ENCODE measurements at regions not wholly inside any gene's neighbourhood (a gene's known extent, or its start where the extent isn't known, plus 50 kb on each side); places are given as distances from the start of the nearest gene placed in this dataset.

- intact Hi-C loops (cut with micrococcal nuclease) = no loop called here
- no peak for TF ChIP-seq CTCF (IDR thresholded peaks at IDR 0.05; ENCODE audit: unreplicated experiment)
- no peaks in the 10 kb centered on the region for H3K4me1 Mint-ChIP-seq (ENCODE audit: insufficient read depth, unreplicated experiment)
- H3K27me3 Mint-ChIP-seq (ENCODE audit: insufficient read depth, unreplicated experiment) = no peaks in the 10 kb centered on the region
- no peak overlapping the region for H3K4me3 Mint-ChIP-seq (ENCODE audit: unreplicated experiment)
- no TSS peak for BruUV-seq (replicated peaks)
- H3K9me3 Mint-ChIP-seq (ENCODE audit: unreplicated experiment) = no peaks in the 10 kb centered on the region
- H3K36me3 Mint-ChIP-seq (ENCODE audit: insufficient read depth, unreplicated experiment) = no peaks in the 10 kb centered on the region
- no peak overlapping the region for H3K27ac Mint-ChIP-seq (ENCODE audit: low read depth, unreplicated experiment)
- no peak for DNase-seq (ENCODE audit: unreplicated experiment)
- POLR2A ChIA-PET = no interaction called here
- CTCF ChIA-PET = no interaction called here
Measured at GRCh38 chr6:23510778-23511510, 615.1 kb upstream of the NRSN1 start.

- no peak for DNase-seq (ENCODE audit: unreplicated experiment)
- H3K27ac Mint-ChIP-seq (ENCODE audit: low read depth, unreplicated experiment) = no peak overlapping the region
- no peaks in the 10 kb centered on the region for H3K36me3 Mint-ChIP-seq (ENCODE audit: insufficient read depth, unreplicated experiment)
- no peaks in the 10 kb centered on the region for H3K4me1 Mint-ChIP-seq (ENCODE audit: insufficient read depth, unreplicated experiment)
- POLR2A ChIA-PET = no interaction called here
- H3K4me3 Mint-ChIP-seq (ENCODE audit: unreplicated experiment) = no peak overlapping the region
- no peak for TF ChIP-seq CTCF (IDR thresholded peaks at IDR 0.05; ENCODE audit: unreplicated experiment)
- intact Hi-C loops (cut with micrococcal nuclease) = no loop called here
- no peaks in the 10 kb centered on the region for H3K27me3 Mint-ChIP-seq (ENCODE audit: insufficient read depth, unreplicated experiment)
- no TSS peak for BruUV-seq (replicated peaks)
- no peaks in the 10 kb centered on the region for H3K9me3 Mint-ChIP-seq (ENCODE audit: unreplicated experiment)
- CTCF ChIA-PET = no interaction called here
Measured at GRCh38 chr6:23511817-23512216, 614.2 kb upstream of the NRSN1 start.

- no peak for TF ChIP-seq CTCF (IDR thresholded peaks at IDR 0.05; ENCODE audit: unreplicated experiment)
- H3K27me3 Mint-ChIP-seq (ENCODE audit: insufficient read depth, unreplicated experiment) = no peaks in the 10 kb centered on the region
- no peaks in the 10 kb centered on the region for H3K4me1 Mint-ChIP-seq (ENCODE audit: insufficient read depth, unreplicated experiment)
- H3K27ac Mint-ChIP-seq (ENCODE audit: low read depth, unreplicated experiment) = no peak overlapping the region
- BruUV-seq (replicated peaks) = no TSS peak
- ChIA-PET POLR2A (no interaction called here), CTCF (no interaction called here)
- DNase-seq (ENCODE audit: unreplicated experiment) = no peak
- H3K36me3 Mint-ChIP-seq (ENCODE audit: insufficient read depth, unreplicated experiment) = no peaks in the 10 kb centered on the region
- H3K9me3 Mint-ChIP-seq (ENCODE audit: unreplicated experiment) = no peaks in the 10 kb centered on the region
- H3K4me3 Mint-ChIP-seq (ENCODE audit: unreplicated experiment) = no peak overlapping the region
- intact Hi-C loops (cut with micrococcal nuclease) = no loop called here
Measured at GRCh38 chr6:23518294-23518693, 607.7 kb upstream of the NRSN1 start.

- Mint-ChIP-seq H3K9me3 (ENCODE audit: unreplicated experiment) (no peaks in the 10 kb centered on the region), H3K27ac (ENCODE audit: low read depth, unreplicated experiment) (no peak overlapping the region), H3K27me3 (ENCODE audit: insufficient read depth, unreplicated experiment) (no peaks in the 10 kb centered on the region), H3K4me1 (ENCODE audit: insufficient read depth, unreplicated experiment) (no peaks in the 10 kb centered on the region), H3K4me3 (ENCODE audit: unreplicated experiment) (no peak overlapping the region), H3K36me3 (ENCODE audit: insufficient read depth, unreplicated experiment) (no peaks in the 10 kb centered on the region)
- POLR2A ChIA-PET = no interaction called here
- CTCF ChIA-PET = interaction anchor here (0.7 kb wide), 1 partner anchor 114 kb away, joined by 4 read pairs; no protein-coding TSS in a partner anchor
- intact Hi-C loops (cut with micrococcal nuclease) = no loop called here
- no TSS peak for BruUV-seq (replicated peaks)
- no peak for TF ChIP-seq CTCF (IDR thresholded peaks at IDR 0.05; ENCODE audit: unreplicated experiment)
- DNase-seq (ENCODE audit: unreplicated experiment) = no peak
Measured at GRCh38 chr6:23522792-23523547, 603.0 kb upstream of the NRSN1 start.
